PC-9 (cell line): ENCODE measurements at regions not wholly inside any gene's neighbourhood (a gene's known extent, or its start where the extent isn't known, plus 50 kb on each side); places are given as distances from the start of the nearest gene placed in this dataset.

ENCODE experiments used
- EZH2 ChIP-seq: fragments of 200-600 bp; sonication (generic); IDR thresholded peaks from 2 replicates; pipeline ENCODE4 v1.8.0; 2017; ENCODE audit warnings: antibody characterized with exemption, low read depth
- TF ChIP-seq, protein P1 (sequence below): fragments of 200-600 bp; sonication (generic); conservative IDR thresholded peaks from 2 replicates; pipeline ENCODE4 v1.6.1; 2017; ENCODE audit warnings: mixed run types, antibody characterized with exemption, mild to moderate bottlenecking, moderate library complexity

DNA sequence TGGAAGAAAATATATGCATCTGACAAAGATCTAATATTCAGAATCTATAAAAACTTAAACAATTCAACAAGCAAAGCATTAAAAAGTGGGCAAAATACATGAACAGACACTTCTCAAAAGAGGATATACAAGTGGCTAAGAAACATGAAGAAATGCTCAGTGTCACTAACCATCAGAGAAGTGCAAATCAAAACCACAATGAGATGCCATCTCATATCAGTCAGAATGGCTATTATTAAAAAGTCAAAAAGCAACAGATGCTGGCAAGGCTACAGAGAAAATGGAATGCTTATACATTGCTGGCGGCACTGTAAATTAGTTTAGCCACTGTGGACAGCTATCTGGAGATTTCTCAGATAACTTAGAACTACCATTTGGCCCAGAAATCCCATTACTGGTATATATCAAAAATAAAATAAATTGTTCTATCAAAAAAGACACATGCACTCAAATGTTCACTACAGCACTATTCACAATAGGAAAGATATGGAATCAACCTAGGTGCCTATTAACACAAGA is 179.5 kb downstream of the PCTP start:
- no peak for TF ChIP-seq EZH2
- TF ChIP-seq, protein P1, sequence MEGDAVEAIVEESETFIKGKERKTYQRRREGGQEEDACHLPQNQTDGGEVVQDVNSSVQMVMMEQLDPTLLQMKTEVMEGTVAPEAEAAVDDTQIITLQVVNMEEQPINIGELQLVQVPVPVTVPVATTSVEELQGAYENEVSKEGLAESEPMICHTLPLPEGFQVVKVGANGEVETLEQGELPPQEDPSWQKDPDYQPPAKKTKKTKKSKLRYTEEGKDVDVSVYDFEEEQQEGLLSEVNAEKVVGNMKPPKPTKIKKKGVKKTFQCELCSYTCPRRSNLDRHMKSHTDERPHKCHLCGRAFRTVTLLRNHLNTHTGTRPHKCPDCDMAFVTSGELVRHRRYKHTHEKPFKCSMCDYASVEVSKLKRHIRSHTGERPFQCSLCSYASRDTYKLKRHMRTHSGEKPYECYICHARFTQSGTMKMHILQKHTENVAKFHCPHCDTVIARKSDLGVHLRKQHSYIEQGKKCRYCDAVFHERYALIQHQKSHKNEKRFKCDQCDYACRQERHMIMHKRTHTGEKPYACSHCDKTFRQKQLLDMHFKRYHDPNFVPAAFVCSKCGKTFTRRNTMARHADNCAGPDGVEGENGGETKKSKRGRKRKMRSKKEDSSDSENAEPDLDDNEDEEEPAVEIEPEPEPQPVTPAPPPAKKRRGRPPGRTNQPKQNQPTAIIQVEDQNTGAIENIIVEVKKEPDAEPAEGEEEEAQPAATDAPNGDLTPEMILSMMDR = no peak
